HG03175 (cell line): ENCODE measurements at regions not wholly inside any gene's neighbourhood (a gene's known extent, or its start where the extent isn't known, plus 50 kb on each side); places are given as distances from the start of the nearest gene placed in this dataset.
"Not testable (repeated sequence)": the region's sequence is repeated elsewhere in the genome, so short reads cannot be mapped to it uniquely, and the experiment has no call there.

ENCODE experiments used
- ATAC-seq: cut with Tn5 transposase; IDR thresholded peaks from one replicate; pipeline ENCODE4 v1.9.1; 2021; ENCODE audit warnings: mild to moderate bottlenecking, moderate library complexity; ENCODE audit not compliant: unreplicated experiment

DNA sequence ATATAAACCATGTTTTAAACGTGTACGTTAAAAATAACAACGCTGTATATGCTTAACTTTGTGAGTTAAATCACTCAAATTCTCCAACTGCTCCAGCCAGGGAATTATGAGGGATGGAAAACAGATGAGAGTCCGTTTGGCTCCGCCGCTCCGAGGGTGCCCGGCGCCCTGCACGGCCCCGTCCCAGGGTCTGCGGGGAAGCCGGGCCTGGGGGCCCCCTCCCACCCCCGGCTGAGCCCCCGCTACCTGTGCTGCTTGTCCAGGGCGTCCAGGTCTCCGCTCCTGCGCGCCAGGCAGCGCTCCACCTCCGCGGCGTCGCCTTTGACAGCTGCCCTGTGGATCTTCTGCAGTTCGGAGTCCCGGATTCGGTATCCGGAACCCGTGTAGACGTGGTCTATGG, 415.5 kb downstream of the FOXD4L4 start:
- ATAC-seq = not testable (repeated sequence)

DNA sequence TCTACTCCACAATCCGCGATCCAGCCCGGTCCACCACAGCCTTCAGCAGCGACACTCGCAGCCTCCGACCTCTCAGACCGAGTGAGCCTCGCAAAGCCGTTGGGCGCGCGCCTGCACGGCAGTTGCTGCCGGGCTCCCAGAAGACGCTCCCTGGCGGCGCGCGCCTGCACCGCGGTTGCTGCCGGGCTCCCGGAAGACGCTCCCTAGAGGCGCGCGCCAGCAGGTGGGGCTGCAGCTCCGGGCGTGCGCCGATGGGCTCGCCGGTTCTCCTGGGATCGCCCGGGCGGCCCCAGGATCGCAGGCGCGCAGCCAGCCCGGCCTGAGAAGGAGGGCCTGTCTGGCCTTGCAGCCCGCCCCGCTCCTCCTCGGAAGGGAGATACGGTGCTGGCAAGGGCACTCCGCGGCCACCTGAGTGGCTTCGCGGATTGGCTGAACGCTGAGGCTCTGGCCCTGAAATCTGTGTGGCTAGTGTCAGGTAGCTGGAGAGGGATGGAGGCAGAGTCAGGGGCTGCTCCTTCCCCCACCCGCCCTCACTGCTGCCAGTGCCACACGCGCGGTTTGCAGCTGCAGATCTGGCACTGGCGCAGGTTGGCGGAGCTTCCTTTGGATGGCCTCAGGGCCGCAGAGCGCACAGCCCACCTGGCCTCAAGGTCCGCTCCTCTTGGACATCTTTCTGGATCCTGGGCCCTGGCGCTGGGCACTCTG, 416.2 kb downstream of the FOXD4L4 start:
- peak; percentile 76 for ATAC-seq

DNA sequence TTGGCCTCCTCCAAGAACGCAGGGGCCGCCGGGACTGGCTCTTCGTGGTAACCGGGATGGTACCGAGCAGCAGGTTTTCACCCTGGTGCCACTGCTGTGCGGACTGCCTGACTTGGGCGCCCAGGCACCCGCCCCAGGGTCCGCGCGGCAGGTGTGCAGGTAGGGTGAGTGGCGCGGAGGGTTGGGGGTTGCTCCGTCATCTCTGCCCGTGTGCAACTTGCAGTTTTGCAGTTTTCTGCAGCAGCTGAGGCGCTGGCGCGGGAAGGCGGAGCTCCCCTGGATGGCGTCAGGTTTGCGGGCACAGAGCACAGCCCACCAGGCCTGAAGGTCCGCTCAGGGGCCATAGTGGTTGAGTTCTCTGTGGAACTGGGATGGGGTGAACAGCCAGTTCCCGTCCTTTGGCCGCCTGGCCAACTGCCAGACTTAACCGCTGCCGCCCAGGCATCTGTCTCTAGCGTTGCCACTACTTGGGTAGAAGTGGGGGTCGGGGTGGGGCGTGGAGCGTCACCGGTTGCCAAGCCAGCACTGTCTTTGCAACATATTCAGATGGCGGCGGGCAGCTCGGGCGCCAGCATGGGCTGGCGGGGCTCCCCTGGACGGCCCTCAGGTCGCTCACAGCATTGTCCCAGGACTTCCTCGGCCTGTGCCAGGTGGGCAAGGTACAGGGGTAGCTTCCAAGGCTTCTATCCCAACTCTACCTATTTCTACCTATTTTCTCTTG, 417.2 kb downstream of the FOXD4L4 start:
- ATAC-seq = not testable (repeated sequence)

DNA sequence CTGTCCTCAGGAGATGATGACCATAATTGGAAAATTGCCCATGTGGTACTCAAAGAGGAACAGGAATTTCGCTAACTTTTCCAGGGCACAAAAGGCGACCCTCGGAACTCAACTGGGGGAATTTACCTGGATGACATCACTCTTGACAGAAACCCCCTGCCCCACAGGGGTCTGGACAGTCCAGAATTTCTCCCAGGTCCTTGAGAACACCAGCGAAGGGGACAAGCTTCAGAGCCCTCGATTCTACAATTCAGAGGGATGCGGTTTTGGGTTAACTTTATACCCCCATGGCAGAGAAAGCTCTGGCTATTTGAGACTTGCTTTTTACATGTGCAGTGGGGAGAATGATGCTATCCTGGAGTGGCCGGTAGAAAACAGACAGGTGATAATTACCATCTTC, 445.4 kb downstream of the FOXD4L4 start:
- not testable (repeated sequence) for ATAC-seq

DNA sequence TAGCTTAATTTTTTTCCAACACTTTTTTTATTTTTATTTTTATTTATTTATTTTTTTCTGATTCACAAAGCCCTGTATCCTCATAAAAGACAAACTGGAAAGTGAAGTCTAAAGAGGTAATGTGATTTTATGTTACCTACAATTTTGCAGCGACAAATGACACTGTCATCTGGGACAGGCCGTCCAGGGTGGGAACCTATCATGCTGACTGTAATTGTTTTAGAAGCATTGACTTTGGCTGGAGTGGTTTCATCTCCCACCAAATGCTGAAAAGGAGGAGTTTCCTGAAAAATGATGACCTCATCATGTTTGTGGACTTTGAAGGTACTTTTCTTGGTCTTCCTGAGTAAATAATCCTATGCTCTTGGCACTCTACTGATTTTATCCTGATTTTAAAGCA, 446.7 kb downstream of the FOXD4L4 start:
- not testable (repeated sequence) for ATAC-seq

DNA sequence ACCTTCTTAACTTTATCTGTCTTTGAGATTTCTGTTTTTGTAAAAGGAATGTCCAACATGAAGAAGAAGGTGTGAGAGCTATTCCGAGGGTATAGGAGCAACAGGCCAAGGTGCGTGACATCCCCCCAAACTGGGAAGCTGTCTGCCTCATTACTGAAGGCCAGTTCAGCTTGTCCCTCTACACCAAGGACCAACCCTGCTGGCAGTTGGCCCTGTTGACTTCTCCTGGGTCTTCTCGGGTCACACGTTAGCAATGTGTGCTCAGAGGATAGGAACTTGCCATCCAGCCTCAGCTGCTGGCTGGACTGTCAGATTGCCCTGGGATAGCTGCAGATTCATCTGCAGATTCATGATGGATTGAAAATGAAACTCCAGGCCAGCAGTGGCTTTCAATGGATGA, 460.3 kb downstream of the FOXD4L4 start:
- ATAC-seq = not testable (repeated sequence)

- not testable (repeated sequence) for ATAC-seq
Measured at GRCh38 chr9:66198421-66198820, 461.5 kb downstream of the FOXD4L4 start.

DNA sequence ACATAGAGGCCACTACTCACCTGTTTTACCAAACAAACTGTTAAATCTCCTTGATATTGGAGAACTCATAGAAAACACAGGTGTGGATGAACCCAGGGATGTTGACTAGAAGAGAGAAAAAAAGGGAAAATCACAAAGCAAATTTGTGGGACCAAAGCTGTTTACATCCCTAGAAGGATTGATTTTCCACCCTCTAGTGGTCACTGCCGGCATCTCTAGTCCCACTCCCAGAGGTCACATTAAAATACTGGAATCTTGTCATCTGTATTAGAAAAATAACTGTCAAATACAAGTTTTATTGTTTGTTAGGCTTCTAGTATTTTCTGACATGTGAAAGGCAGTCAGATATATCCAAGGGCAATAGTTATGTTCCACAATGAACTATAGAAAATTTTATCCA, 469.7 kb downstream of the FOXD4L4 start:
- peak; percentile 80 for ATAC-seq

DNA sequence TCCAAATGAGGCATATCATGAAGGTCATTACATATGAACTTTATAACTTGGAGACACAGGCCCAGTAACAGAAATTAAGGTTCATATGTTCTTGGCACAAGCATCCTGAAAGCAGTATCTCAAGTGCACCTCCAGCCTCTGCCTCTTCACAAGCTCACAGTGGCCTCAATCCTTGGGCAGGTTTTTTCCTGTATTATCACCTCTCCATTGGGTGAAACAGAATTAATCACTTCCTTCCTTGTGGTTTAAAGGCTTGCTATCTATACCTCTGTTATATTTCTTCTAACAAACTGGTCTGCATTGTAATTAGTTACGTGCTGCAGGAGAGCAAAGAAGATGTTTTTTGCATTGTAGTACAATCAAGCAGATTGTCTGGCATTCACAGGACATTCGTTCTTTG, 471.0 kb downstream of the FOXD4L4 start:
- not testable (repeated sequence) for ATAC-seq

DNA sequence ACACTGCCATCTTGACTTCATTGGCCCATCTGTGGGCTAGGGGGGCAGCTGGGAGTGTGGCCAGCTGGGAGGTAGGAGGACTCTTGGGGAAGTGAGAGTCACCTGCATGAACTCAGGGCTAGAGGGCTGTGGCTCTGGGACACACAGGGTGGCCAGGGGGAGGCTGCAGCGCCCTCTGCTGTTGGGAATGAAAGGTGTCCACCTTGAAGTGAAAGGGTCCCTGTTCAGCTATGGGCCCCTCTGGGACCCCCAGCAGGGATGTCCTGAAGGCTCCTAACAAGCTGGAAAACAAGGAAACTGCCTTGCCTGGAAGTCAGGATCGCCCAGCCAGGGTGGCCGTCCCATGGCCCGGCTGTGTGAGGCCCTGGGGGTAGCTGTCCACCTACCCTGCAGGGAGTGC, 507.8 kb downstream of the FOXD4L4 start:
- not testable (repeated sequence) for ATAC-seq

DNA sequence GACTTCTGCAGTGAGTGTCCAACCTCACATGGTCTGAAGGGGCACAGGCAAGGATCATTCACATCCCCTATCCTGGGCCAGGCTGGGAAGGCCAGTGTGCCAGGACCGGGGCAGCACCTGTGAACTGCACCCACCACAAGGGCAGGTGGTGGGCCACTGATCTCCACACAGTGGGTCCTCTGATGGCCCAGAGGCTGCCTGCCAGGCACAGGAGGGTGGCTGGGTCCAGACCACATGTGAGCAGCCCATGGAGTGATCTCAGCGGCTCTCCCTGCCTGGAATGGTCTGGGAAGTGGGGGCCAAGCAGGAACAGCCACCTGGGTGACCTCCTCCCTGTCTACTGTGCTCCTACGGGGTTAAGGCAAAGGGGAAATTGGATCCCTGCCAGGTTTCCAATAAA, 508.5 kb downstream of the FOXD4L4 start:
- not testable (repeated sequence) for ATAC-seq

GRCh38 chr9:66257581-66257980, 520.6 kb downstream of the FOXD4L4 start:
- ATAC-seq = not testable (repeated sequence)

- ATAC-seq = not testable (repeated sequence)
Measured at GRCh38 chr9:66261576-66261975, 524.6 kb downstream of the FOXD4L4 start.

DNA sequence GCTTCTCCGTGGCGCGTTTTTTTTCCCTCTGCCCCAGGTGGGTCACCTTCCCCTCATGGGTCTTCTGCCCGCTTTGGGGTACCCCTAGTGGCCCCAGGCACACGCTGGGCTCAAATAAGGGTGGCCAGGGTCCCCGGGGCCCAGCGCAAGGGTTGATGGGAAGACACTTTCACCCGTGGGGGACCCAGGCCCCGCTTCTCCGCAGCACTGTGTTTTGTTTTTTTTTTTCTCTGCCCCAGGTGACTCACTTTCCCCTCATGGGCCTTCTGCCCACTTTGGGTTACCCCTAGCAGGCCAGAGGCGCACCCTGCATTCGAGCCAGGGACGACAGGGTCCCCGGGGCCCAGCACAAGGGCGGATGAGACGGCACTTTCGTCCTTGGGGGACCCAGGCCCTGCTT, 526.7 kb downstream of the FOXD4L4 start:
- not testable (repeated sequence) for ATAC-seq

DNA sequence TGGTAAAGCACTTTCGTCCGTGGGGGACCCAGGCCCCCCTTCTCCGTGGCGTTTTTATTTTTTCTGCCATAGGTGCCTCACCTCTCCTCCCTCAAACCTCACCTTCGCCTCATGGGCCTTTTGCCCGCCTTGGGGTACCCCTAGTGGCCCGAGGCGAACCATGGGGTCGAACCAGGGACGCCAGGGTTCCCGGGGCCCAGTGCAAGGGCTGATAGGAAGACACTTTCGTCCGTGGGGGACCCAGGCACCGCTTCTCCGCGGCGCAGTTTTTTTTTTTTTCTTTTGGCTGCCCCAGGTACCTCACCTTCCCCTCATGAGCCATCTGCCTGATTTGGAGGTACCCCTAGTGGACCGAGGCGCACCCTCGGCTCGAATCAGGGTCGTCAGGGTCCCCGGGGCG, 527.8 kb downstream of the FOXD4L4 start:
- ATAC-seq = not testable (repeated sequence)

- not testable (repeated sequence) for ATAC-seq
Measured at GRCh38 chr9:66266202-66266601, 529.3 kb downstream of the FOXD4L4 start.

DNA sequence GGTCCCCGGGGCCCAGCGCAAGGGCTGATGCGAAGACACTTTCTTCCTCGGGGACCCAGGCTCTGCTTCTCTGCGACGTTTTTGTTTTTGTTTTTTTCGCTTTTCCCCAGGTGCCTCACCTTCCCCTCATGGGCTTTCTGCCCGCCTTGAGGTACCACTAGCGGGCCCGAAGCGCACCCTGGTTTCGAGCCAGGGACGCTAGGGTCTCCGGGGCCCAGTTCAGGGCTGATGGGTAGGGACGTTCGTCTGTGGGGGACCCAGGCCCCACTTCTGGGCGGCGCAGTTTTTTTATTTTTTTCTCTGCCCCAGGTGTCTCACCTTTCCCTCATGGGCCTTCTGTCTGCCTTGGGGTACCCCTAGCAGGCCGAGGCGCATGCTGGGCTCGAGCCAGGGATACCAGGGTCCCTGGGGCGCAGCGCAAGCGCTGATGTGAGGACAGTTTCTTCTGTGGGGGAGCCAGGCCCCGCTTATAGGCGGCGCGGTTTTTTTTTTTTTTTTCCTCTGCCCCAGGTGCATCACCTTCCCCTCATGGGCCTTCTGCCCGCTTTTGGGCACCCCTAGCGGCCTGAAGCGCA, 530.0 kb downstream of the FOXD4L4 start:
- ATAC-seq = not testable (repeated sequence)

- not testable (repeated sequence) for ATAC-seq
Measured at GRCh38 chr9:66267684-66268083, 530.7 kb downstream of the FOXD4L4 start.

GRCh38 chr9:66269024-66269423, 532.1 kb downstream of the FOXD4L4 start:
- not testable (repeated sequence) for ATAC-seq

GRCh38 chr9:66269783-66270182, 532.8 kb downstream of the FOXD4L4 start:
- ATAC-seq = not testable (repeated sequence)

DNA sequence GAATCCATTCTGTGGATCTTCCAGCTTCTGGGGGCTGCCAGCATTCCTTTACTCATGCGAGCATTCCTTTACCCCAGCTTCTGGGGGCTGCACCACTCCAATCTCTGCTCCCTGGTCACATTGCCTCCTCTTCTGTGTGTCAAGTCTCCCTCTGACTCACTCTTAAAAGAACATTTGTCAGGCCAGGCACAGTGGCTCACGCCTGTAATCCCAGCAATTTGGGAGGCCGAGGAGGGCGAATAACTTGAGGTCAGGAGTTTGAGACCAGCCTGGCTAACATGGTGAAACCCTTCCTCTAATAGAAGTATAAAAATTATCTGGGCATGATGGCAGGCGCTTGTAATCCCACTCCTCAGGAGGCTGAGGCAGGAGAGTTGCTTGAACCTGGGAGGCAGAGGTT, 541.9 kb downstream of the FOXD4L4 start:
- not testable (repeated sequence) for ATAC-seq
